Epidermal melanocyte (primary cell): ENCODE measurements at regions not wholly inside any gene's neighbourhood (a gene's known extent, or its start where the extent isn't known, plus 50 kb on each side); places are given as distances from the start of the nearest gene placed in this dataset.
"Not testable (repeated sequence)": the region's sequence is repeated elsewhere in the genome, so short reads cannot be mapped to it uniquely, and the experiment has no call there.

ENCODE experiments used
- DNase-seq: peaks from one replicate; pipeline ENCODE4 v3.0.0; 2011; ENCODE audit warnings: low spot score; ENCODE audit not compliant: insufficient read length

GRCh38 chr3:87895983-87896382 lies 162.8 kb downstream of the CGGBP1 start:
- no peak for DNase-seq

- no peak for DNase-seq
Observed at GRCh38 chr3:87873136-87873535, 185.7 kb downstream of the CGGBP1 start.

GRCh38 chr3:87867001-87867400 lies 191.8 kb downstream of the CGGBP1 start:
- no peak for DNase-seq

GRCh38 chr3:87856126-87856525 lies 202.7 kb downstream of the CGGBP1 start:
- no peak for DNase-seq

GRCh38 chr3:87855616-87856015 lies 203.2 kb downstream of the CGGBP1 start:
- DNase-seq = no peak

GRCh38 chr3:87855211-87855610 lies 203.6 kb downstream of the CGGBP1 start:
- no peak for DNase-seq

GRCh38 chr3:87848003-87848402 lies 210.8 kb downstream of the CGGBP1 start:
- no peak for DNase-seq

GRCh38 chr3:87837076-87837475 lies 221.7 kb downstream of the CGGBP1 start:
- no peak for DNase-seq

- DNase-seq = no peak
Observed at GRCh38 chr3:87836026-87836425, 222.8 kb downstream of the CGGBP1 start.

GRCh38 chr3:87835236-87835635 lies 223.6 kb downstream of the CGGBP1 start:
- DNase-seq = no peak

- no peak for DNase-seq
Observed at GRCh38 chr3:87834327-87834726, 224.5 kb downstream of the CGGBP1 start.

GRCh38 chr3:87833039-87833377 lies 225.8 kb downstream of the CGGBP1 start:
- DNase-seq = no peak

- no peak for DNase-seq
Observed at GRCh38 chr3:87828046-87828445, 230.8 kb downstream of the CGGBP1 start.

GRCh38 chr3:87822563-87822962 lies 236.2 kb downstream of the CGGBP1 start:
- no peak for DNase-seq

- DNase-seq = not testable (repeated sequence)
Observed at GRCh38 chr3:87813503-87813902, 245.3 kb downstream of the CGGBP1 start.

- no peak for DNase-seq
Observed at GRCh38 chr3:87811953-87812352, 246.9 kb downstream of the CGGBP1 start.

GRCh38 chr3:87810452-87811016 lies 248.3 kb downstream of the CGGBP1 start:
- no peak for DNase-seq

- no peak for DNase-seq
Observed at GRCh38 chr3:87805670-87806069, 253.1 kb downstream of the CGGBP1 start.

GRCh38 chr3:87801409-87801808 lies 257.4 kb downstream of the CGGBP1 start:
- no peak for DNase-seq

- DNase-seq = no peak
Observed at GRCh38 chr3:87800516-87800915, 258.3 kb downstream of the CGGBP1 start.

GRCh38 chr3:87798567-87798947 lies 260.2 kb downstream of the CGGBP1 start:
- DNase-seq = no peak

GRCh38 chr3:87797872-87798566 lies 260.8 kb downstream of the CGGBP1 start:
- no peak for DNase-seq

GRCh38 chr3:87796843-87797185 lies 262.0 kb downstream of the CGGBP1 start:
- no peak for DNase-seq
